Jurkat, Clone E6-1 (cell line): ENCODE measurements at regions not wholly inside any gene's neighbourhood (a gene's known extent, or its start where the extent isn't known, plus 50 kb on each side); places are given as distances from the start of the nearest gene placed in this dataset.
"Not testable (repeated sequence)": the region's sequence is repeated elsewhere in the genome, so short reads cannot be mapped to it uniquely, and the experiment has no call there.

Experiments
- DNase-seq: peaks from one replicate; pipeline ENCODE4 v3.0.0-alpha.2; 2011; ENCODE audit warnings: low read depth, low spot score
- H3K4me3 ChIP-seq: 2 replicates; pipeline ENCODE4 v1.5.1; 2011; ENCODE audit warnings: mild to moderate bottlenecking, low read length, control low read depth, moderate library complexity

DNA sequence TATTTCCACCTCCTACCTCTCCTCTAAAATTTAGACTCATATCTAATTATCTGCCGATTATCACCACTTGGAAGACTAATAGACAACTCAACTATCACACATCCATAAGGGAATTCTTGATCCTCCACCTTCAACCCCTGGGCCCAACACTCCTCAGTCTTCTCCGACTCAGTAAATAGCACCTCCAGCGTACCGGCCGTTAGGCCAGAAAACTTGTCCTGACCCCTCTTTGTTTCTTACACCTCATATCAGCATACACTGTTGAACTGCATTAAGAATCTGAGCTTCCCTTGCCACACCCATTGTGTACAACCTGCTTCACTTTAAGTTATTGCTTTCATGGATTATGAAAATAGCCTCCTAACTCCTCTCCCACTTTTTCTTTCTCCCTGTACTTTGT lies 5274.0 kb upstream of the TPTE start:
- not testable (repeated sequence) for DNase-seq, H3K4me3 ChIP-seq

- DNase-seq, H3K4me3 ChIP-seq: not testable (repeated sequence)
These were observed 5271.3 kb upstream of the TPTE start for GRCh38 chr21:5250128-5250527.

GRCh38 chr21:5251162-5251561 lies 5270.2 kb upstream of the TPTE start:
- not testable (repeated sequence) for H3K4me3 ChIP-seq, DNase-seq

DNA sequence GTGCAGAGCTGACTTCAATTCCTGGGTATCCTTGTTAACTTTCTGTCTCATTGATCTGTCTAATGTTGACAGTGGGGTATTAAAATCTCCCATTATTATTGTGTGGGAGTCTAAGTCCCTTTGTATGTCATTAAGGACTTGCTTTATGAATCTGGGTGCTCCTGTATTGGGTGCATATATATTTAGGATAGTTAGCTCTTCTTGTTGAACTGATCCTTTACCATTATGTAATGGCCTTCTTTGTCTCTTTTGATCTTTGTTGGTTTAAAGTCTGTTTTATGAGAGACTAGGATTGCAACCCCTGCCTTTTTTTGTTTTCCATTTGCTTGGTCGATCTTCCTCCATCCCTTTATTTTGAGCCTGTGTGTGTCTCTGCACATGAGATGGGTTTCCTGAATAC lies 5269.5 kb upstream of the TPTE start:
- not testable (repeated sequence) for H3K4me3 ChIP-seq, DNase-seq
